HG03108 (cell line): ENCODE measurements at regions not wholly inside any gene's neighbourhood (a gene's known extent, or its start where the extent isn't known, plus 50 kb on each side); places are given as distances from the start of the nearest gene placed in this dataset.

Experiments used
- ATAC-seq: cut with Tn5 transposase; IDR thresholded peaks from one replicate; pipeline ENCODE4 v1.9.1; 2021; ENCODE audit warnings: moderate library complexity; ENCODE audit not compliant: unreplicated experiment

GRCh38 chr1:209428241-209428921 is 155.1 kb upstream of the CAMK1G start:
- ATAC-seq: no peak

GRCh38 chr1:209429611-209430010 is 153.9 kb upstream of the CAMK1G start:
- ATAC-seq: no peak

- ATAC-seq: no peak
Observed at GRCh38 chr1:209430107-209430506, 153.4 kb upstream of the CAMK1G start.

DNA sequence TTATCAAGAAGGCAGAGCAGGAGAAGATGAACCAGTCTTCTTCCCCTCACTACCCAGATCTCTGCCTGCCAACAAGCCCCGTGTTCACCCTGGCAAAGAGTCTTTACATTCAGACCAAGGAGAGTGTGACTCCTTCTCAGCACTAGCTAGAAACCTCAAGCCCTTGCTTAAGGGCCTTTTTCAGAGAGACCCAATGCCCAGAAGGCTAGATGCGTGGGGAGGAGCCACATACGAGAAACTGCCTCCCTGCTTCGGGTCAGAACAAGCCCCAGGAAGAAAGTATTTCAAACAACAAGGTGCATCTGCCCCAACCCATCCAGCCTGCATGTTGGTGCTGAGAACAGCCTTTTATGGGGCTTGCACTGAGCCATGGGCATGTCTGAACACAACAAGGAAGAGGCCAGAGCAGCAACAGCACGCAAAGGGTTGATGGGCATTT is 152.7 kb upstream of the CAMK1G start:
- no peak for ATAC-seq

DNA sequence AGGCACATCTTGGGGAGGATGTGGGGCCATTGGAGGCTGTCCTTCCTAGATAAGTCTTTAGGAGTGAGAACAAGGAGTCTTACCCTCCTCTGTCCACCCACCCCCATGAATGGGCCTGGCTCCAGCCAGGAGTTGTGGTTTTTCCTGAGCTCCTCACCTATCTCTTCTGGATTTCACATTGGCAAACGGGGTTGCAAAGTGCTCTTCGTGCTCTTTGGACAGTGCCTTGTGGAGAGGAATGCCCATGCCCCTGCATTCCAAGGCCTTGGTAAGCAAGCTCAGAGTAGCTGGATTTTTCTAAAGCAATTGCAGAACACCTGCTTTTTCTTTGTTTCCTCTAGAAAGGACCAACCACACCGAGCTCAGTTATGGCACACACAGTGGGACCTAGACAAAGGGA is 152.1 kb upstream of the CAMK1G start:
- no peak for ATAC-seq

DNA sequence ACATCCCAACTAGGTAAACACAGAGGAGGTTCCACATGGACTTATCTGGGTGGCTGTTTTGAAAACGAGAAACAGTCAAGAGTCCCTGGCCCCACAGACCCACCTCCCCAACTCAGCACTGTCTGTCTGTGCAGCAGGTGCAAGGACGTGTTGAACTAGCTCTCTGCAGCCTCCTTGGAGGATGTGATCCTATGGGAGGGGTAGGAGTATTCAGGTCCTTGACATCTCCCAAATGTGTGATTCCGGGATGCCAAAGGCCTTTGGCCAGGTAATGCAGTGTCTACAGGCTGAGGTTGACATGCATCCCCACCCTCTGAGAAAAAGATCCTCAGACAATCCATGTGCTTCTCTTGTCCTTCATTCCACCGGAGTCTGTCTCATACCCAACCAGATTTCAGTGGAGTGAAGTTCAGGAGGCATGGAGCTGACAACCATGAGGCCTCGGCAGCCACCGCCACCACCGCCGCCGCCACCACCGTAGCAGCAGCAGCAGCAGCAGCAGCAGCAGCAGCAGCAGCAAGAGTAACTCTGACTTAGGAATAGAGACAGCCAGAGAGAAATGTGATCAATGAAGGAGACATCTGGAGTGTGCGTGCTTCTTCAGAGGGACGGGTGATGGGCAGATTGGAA is 151.6 kb upstream of the CAMK1G start:
- no peak for ATAC-seq

GRCh38 chr1:209432443-209432825 is 151.1 kb upstream of the CAMK1G start:
- ATAC-seq: no peak

DNA sequence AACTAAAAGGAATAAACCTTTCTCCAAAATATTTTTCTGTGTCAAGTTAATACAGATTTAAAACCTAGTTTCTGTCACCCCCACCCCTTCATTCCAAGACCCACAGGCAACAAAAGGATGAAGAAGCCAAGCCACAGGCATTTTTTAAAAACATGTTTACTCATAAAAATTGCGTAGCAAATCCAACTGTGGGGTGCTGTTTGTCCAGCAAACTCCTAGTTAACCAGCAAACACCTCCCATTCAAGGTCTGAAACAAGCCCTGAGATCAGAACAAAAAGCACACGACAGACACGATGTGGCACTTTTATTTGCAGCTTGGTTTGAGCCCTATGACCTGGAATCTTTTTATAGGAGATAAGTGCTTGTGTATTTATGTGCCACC is 149.9 kb upstream of the CAMK1G start:
- ATAC-seq: no peak

DNA sequence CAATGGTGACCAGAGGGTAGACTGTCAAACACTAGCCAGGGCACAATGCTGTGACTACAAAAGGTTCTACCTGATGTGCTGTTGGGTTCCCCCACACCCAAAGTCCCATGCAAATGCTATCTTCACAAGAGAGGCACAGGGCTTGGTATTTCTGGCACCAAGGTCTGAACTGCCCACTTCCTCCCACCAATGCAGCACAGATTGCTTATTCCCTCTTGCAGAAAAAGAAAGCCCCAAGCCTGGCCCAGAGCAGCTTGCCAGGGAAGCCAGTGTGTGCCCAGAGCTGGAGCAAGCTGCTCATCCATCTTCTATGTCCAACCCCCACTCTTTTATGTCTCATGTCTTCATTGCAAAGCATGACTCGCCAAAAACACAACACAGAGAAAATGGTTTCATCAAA is 149.4 kb upstream of the CAMK1G start:
- ATAC-seq: no peak

- no peak for ATAC-seq
Observed at GRCh38 chr1:209434631-209435217, 148.8 kb upstream of the CAMK1G start.

GRCh38 chr1:209435654-209436566 is 147.6 kb upstream of the CAMK1G start:
- peak; percentile 70 for ATAC-seq

- ATAC-seq: no peak
Observed at GRCh38 chr1:209439828-209440227, 143.7 kb upstream of the CAMK1G start.

- ATAC-seq: no peak
Observed at GRCh38 chr1:209443361-209443931, 140.1 kb upstream of the CAMK1G start.

DNA sequence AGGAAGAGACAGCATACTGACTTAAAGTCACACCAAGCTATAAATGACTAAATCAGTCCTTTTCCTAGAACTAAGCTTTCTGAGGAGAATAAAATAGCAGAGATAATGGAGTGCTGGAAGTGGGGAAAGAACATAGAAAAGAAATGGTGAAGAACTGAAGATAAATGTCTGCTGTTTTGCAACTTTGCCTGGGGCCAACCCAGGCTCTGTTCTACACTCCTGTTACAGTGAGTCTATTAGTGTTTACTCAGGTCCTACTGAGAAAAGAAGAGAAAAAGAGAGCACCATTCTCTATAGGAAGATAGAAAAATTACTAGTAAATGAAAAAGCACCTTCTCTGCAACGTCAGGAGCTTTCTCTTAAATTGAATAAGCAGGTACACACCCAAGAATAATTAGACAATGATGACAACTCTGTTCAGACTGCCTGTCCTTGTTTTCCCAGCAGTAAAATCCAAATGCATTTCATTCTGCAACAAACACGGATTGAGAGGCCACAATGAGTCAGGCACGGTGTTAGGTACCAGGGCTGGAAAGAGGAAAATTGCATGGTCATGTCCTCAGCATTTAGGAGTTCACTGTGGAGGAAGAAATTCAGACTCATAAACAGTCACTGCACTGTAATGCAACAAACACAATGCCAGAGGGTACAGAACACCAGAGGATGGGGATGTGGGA is 139.4 kb upstream of the CAMK1G start:
- no peak for ATAC-seq

GRCh38 chr1:209444961-209445360 is 138.6 kb upstream of the CAMK1G start:
- ATAC-seq: no peak

DNA sequence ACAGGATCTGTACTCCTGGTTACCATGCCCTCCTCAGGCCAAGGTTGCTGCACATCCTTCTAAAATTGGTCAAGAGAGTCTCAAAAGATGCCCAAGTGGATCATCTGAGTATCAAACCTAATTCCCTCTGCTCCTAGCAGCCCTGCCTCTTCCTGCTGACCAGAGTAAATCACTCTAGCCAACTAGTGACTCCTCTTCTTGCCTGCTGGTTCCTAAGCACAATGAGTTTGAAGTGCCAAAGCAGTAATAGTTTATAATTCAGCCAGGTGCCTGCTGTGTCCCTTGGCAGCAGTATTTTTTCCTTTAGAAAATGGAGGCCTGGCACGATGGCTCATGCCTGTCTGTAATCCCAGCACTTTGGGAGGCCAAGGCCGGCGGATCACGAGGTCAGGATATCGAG is 137.9 kb upstream of the CAMK1G start:
- ATAC-seq: no peak

GRCh38 chr1:209446356-209446755 is 137.2 kb upstream of the CAMK1G start:
- ATAC-seq: no peak

GRCh38 chr1:209454340-209454994 is 129.0 kb upstream of the CAMK1G start:
- ATAC-seq: no peak

- no peak for ATAC-seq
Observed at GRCh38 chr1:209455145-209455544, 128.4 kb upstream of the CAMK1G start.
